Keratinocyte (primary cell): ENCODE measurements at regions not wholly inside any gene's neighbourhood (a gene's known extent, or its start where the extent isn't known, plus 50 kb on each side); places are given as distances from the start of the nearest gene placed in this dataset.

Experiments used
- CTCF ChIP-seq, 3 experiments: IDR thresholded peaks in 1 of 3; conservative IDR thresholded peaks in 1 of 3; optimal IDR thresholded peaks in 1 of 3; 2 replicates in 2 of 3; 3 replicates in 1 of 3; pipeline versions ENCODE3 to v1.5.1; 2011; ENCODE audit warnings: low read length in 3 of 3, mild to moderate bottlenecking in 3 of 3, moderate library complexity in 2 of 3, control low read depth in 1 of 3, inconsistent platforms in 1 of 3; ENCODE audit not compliant: insufficient read depth in 2 of 3; ENCODE audit errors: extremely low read depth in 1 of 3
- EZH2 ChIP-seq: IDR thresholded peaks from one replicate; pipeline ENCODE4 v1.6.1; 2012; ENCODE audit warnings: inconsistent platforms, mild to moderate bottlenecking, low read length, moderate library complexity

- TF ChIP-seq CTCF (optimal IDR thresholded peaks at IDR 0.05 in 1 of 3, IDR thresholded peaks at IDR 0.05 in 1 of 3, conservative IDR thresholded peaks at IDR 0.05 in 1 of 3; ENCODE audit: extremely low read depth in 1 of 3, insufficient read depth in 2 of 3, low read length in 3 of 3) (no peak), EZH2 (no peak)
These were observed 539.4 kb upstream of the GJE1 start for GRCh38 chr6:141593311-141593710.
